Epithelial cell of esophagus (primary cell): ENCODE measurements at regions not wholly inside any gene's neighbourhood (a gene's known extent, or its start where the extent isn't known, plus 50 kb on each side); places are given as distances from the start of the nearest gene placed in this dataset.

ENCODE experiments used
- DNase-seq: peaks from one replicate; pipeline ENCODE4 v3.0.0; 2010; ENCODE audit warnings: low read depth
- H3K4me3 ChIP-seq: 2 replicates; pipeline ENCODE4 v1.5.1; 2011; ENCODE audit warnings: mild to moderate bottlenecking, low read length, control low read depth
- CTCF ChIP-seq: IDR thresholded peaks from 2 replicates; pipeline ENCODE4 v1.5.1; 2011; ENCODE audit warnings: low read depth, mild to moderate bottlenecking, low read length, control low read depth, inconsistent platforms; ENCODE audit not compliant: insufficient read depth; ENCODE audit errors: missing control alignments

DNA sequence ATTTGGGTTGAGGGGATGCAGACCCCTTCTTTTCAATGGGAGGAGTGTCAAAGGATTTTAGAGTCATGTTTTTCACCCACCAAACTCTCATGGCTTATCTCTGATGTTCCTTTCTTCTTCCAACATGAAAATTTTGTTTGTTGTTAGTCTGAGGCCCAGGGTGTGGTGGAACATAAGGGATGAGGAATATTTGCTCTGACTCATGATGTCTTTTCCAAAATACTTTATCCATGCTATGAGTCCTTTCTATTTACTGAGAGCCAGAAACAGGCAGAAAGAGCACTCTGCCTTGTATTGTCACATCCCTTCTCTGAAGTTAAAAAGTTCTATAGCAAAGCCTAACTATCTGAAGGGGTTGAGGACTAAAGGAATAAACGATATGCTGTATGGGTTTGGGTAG is 61.6 kb upstream of the GYPA start:
- no peak overlapping the region for H3K4me3 ChIP-seq
- peak; percentile 47 for DNase-seq
- no peak for TF ChIP-seq CTCF

- no peak for TF ChIP-seq CTCF
- no peak overlapping the region for H3K4me3 ChIP-seq
- DNase-seq: no peak
These were observed 62.6 kb upstream of the GYPA start for GRCh38 chr4:144203155-144203554.

DNA sequence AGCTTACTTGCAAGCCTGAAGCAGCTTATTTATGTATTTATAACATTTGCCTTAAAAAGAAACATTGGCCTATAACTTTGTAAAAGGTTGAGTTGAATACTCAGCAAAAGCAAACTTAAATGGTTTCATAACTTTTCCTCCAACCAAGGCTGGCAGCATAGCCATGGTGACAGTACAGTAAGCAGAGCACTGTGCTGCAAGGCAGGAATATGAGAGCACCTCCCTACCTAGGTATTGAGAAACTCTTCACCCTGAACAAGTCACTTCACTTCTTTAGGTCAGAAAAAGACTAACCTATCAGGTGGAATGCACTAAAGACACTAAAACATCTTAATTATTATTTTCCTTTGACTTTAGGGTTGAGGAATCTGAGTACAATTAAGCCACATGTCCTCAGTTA is 63.9 kb upstream of the GYPA start:
- no peak for TF ChIP-seq CTCF
- no peak overlapping the region for H3K4me3 ChIP-seq
- peak; percentile 20 for DNase-seq

GRCh38 chr4:144206711-144207110 is 66.2 kb upstream of the GYPA start:
- DNase-seq: no peak
- TF ChIP-seq CTCF: no peak
- no peak overlapping the region for H3K4me3 ChIP-seq

DNA sequence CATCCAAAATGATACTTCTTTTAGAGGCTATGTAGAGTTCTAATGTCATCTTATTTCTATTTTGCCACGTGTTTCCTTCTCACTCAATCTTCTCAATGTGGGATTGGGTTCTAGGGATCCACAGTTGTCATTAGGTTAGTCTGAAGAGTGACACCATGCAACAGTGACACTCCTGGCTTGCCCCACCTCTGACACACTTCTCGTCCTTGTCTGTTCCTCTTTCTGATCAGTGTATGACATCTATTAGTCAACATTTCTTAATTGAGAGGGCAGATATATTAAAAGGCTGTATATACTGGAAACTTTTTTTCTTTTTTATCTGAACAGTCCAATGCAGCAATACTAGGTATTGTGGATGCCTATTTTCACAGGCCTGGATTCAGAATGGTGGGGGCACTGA is 67.6 kb upstream of the GYPA start:
- no peak for DNase-seq
- H3K4me3 ChIP-seq: no peak overlapping the region
- no peak for TF ChIP-seq CTCF

- no peak overlapping the region for H3K4me3 ChIP-seq
- no peak for DNase-seq
- no peak for TF ChIP-seq CTCF
These were observed 69.0 kb upstream of the GYPA start for GRCh38 chr4:144209491-144209890.

DNA sequence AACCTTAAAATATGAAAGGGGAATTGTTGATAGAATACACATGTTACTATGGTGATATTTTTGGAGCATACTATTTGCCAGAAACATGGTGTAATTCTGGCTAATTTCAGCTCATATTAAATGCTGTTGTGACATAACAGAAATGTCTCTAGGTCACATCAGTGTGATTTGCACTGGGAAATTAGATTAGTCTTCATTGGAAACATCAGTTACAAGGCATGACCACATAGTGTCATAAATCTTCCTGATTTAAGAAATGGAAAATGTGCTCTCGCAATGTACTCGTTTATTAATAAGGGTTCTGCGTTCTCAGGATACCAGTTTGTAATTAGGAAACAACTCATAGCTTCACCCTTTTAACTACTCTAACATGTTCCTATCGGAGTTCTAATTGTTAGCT is 72.9 kb upstream of the GYPA start:
- TF ChIP-seq CTCF: no peak
- no peak overlapping the region for H3K4me3 ChIP-seq
- DNase-seq: no peak
